ENCODE measurements at regions not wholly inside any gene's neighbourhood (a gene's known extent, or its start where the extent isn't known, plus 50 kb on each side); places are given as distances from the start of the nearest gene placed in this dataset.

DNA sequence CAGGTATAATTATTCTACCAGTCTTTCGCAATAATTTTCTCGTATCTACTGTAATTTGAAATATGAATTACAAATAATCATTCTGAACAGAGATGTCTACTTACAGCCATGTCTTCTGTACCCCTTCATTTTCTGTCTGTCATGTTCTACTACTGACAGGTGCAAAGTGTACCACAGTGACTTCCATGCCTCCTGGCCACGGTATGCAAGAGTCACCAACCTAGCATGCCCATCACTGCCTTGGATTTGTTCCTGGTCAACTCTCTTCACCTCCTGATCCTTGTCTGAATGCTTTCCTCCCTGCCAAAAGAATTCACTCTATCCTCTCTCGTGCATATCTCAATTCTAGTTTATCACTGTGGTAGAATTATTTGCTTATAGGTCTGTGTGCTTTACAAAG is 755.4 kb downstream of the KCNJ2 start:
- TF ChIP-seq, protein P1, sequence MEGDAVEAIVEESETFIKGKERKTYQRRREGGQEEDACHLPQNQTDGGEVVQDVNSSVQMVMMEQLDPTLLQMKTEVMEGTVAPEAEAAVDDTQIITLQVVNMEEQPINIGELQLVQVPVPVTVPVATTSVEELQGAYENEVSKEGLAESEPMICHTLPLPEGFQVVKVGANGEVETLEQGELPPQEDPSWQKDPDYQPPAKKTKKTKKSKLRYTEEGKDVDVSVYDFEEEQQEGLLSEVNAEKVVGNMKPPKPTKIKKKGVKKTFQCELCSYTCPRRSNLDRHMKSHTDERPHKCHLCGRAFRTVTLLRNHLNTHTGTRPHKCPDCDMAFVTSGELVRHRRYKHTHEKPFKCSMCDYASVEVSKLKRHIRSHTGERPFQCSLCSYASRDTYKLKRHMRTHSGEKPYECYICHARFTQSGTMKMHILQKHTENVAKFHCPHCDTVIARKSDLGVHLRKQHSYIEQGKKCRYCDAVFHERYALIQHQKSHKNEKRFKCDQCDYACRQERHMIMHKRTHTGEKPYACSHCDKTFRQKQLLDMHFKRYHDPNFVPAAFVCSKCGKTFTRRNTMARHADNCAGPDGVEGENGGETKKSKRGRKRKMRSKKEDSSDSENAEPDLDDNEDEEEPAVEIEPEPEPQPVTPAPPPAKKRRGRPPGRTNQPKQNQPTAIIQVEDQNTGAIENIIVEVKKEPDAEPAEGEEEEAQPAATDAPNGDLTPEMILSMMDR (IDR thresholded peaks at IDR 0.05; ENCODE audit: low read length) = no peak
- TF ChIP-seq EZH2 (IDR thresholded peaks at IDR 0.05; ENCODE audit: borderline replicate concordance, low read length) = no peak

All from OCI-LY1 (cell line).